Adrenal gland (tissue), 5 donors: ENCODE measurements at regions not wholly inside any gene's neighbourhood (a gene's known extent, or its start where the extent isn't known, plus 50 kb on each side); places are given as distances from the start of the nearest gene placed in this dataset.
"Not testable (repeated sequence)": the region's sequence is repeated elsewhere in the genome, so short reads cannot be mapped to it uniquely, and the experiment has no call there.

Experiments used
- CTCF ChIP-seq, 6 experiments: fragments of 450-650 bp in 4 of 6; fragments of 200-600 bp in 2 of 6; sonication (generic) in 1 of 6; IDR thresholded peaks; 1 replicate in 5 of 6; 2 replicates in 1 of 6; pipeline versions ENCODE4 v1.5.1 to v1.8.0; 2016 to 2021; ENCODE audit warnings: antibody characterized with exemption in 6 of 6, mild to moderate bottlenecking in 2 of 6, moderate library complexity in 1 of 6
- POLR2A ChIP-seq, 2 donors: fragments of 450-650 bp; IDR thresholded peaks; one replicate each; pipeline ENCODE4 v1.6.1; 2017; ENCODE audit warnings: antibody characterized with exemption in 2 of 2, mild to moderate bottlenecking in 2 of 2, moderate library complexity in 1 of 2
- donor health status: DM: no; HTN: no; CAD: no.

- not testable (repeated sequence) for TF ChIP-seq POLR2A, CTCF (IDR thresholded peaks at IDR 0.05)
These were observed 251.4 kb upstream of the GK2 start for GRCh38 chr4:79659308-79659870.
